HepG2 (cell line): ENCODE measurements at regions not wholly inside any gene's neighbourhood (a gene's known extent, or its start where the extent isn't known, plus 50 kb on each side); places are given as distances from the start of the nearest gene placed in this dataset.

Source experiments
- ATAC-seq: fragments of 200-7000 bp; cut with Tn5 transposase; 3 replicates; pipeline ENCODE4 v1.9.1; 2020; ENCODE audit warnings: mild to moderate bottlenecking, moderate library complexity
- BruUV-seq: library from RNA; stranded (reverse); fragments of 400-500 nt; replicated peaks from 2 replicates; lab custom pipeline; 2021; lab: Mats Ljungman, UMichigan
- CTCF ChIA-PET: fragments of 300-600 bp; formaldehyde crosslinking; extraction: SDS; loops from one replicate; lab custom pipeline; 2021; ENCODE audit warnings: low total read pairs, inconsistent platforms, low intra/inter-chr PET ratio; lab: Yijun Ruan, JAX
- POLR2A ChIA-PET: fragments of 350-600 bp; sonication (Branson Sonifier 250); formaldehyde crosslinking; loops from one replicate; lab custom pipeline; 2020; ENCODE audit warnings: antibody characterized with exemption, inconsistent platforms; lab: Yijun Ruan, JAX
- DNase-seq: peaks from one replicate; pipeline ENCODE4 v3.0.0-alpha.2; 2015; ENCODE audit warnings: low spot score
- FAIRE-seq: peaks from 3 replicates; lab custom pipeline; 2011; peaks lifted over from hg19 to GRCh38; lab: Jason Lieb, UNC
- H2AFZ ChIP-seq: one replicate; pipeline ENCODE4 v1.6.1; 2011; ENCODE audit warnings: low read length, inconsistent platforms
- H3K27ac ChIP-seq: fragments of 300-600 bp; 3 replicates; pipeline ENCODE4 v1.8.0; 2011; ENCODE audit warnings: mixed run types, mild to moderate bottlenecking, mixed read lengths, low read length, inconsistent platforms; ENCODE audit not compliant: insufficient read depth; ENCODE audit errors: extremely low read length
- H3K27me3 ChIP-seq, 2 experiments: fragments of 200-600 bp in 1 of 2; 2 replicates in 1 of 2; 3 replicates in 1 of 2; pipeline versions ENCODE4 v1.6.0 to v1.8.0; 2011; ENCODE audit warnings: low read length in 2 of 2, mild to moderate bottlenecking in 2 of 2, moderate library complexity in 2 of 2, inconsistent platforms in 1 of 2; ENCODE audit not compliant: insufficient read depth in 2 of 2, control insufficient read depth in 1 of 2
- H3K36me3 ChIP-seq, 2 experiments: fragments of 200-600 bp in 1 of 2; replicated peaks in 1 of 2; 2 replicates in 1 of 2; 3 replicates in 1 of 2; pipeline versions ENCODE4 v1.5.1 to v1.8.0; 2011; ENCODE audit warnings: low read length in 2 of 2, inconsistent platforms in 1 of 2; ENCODE audit not compliant: insufficient read depth in 2 of 2, control insufficient read depth in 1 of 2
- H3K4me1 ChIP-seq: 2 replicates; pipeline ENCODE4 v1.5.1; 2012; ENCODE audit warnings: low read length, inconsistent platforms; ENCODE audit not compliant: insufficient read depth
- H3K4me2 ChIP-seq: 2 replicates; pipeline ENCODE4 v1.6.0; 2011; ENCODE audit warnings: low read depth, low read length, inconsistent platforms
- H3K4me3 ChIP-seq, 3 experiments: fragments of 200-600 bp in 1 of 3; sonication (generic), shearing (Covaris generic) in 1 of 3; replicated peaks in 1 of 3; 2 replicates each; pipeline ENCODE4 v1.5.1; 2011 to 2016; ENCODE audit warnings: low read length in 3 of 3, inconsistent platforms in 2 of 3, low read depth in 2 of 3, mild to moderate bottlenecking in 2 of 3, control low read depth in 1 of 3, mixed read lengths in 1 of 3; ENCODE audit not compliant: insufficient read depth in 1 of 3
- H3K79me2 ChIP-seq: one replicate; pipeline ENCODE4 v1.6.1; 2011; ENCODE audit warnings: low read length, inconsistent platforms; ENCODE audit not compliant: insufficient read depth
- H3K9ac ChIP-seq: 2 replicates; pipeline ENCODE4 v1.6.0; 2011; ENCODE audit warnings: mild to moderate bottlenecking, low read depth, low read length, inconsistent platforms; ENCODE audit not compliant: insufficient read depth
- H3K9me3 ChIP-seq: 2 replicates; pipeline ENCODE4 v1.5.1; 2012; ENCODE audit warnings: mild to moderate bottlenecking, low read length
- H4K20me1 ChIP-seq: 2 replicates; pipeline ENCODE4 v1.6.0; 2011; ENCODE audit warnings: inconsistent platforms, mild to moderate bottlenecking, low read length, moderate library complexity; ENCODE audit not compliant: insufficient read depth
- ARID5B ChIP-seq: IDR thresholded peaks from 2 replicates; pipeline ENCODE4 v1.4.0; 2020; ENCODE audit warnings: mild to moderate bottlenecking, missing genetic modification reagents
- ARNT ChIP-seq: fragments of 450-650 bp; IDR thresholded peaks from 2 replicates; pipeline ENCODE4 v1.6.1; 2017
- HOXA7 ChIP-seq: sonication (generic); formaldehyde crosslinking; IDR thresholded peaks from 2 replicates; pipeline ENCODE4 v1.8.1; 2022; ENCODE audit warnings: mild to moderate bottlenecking, missing genetic modification reagents, moderate library complexity
- IRX3 ChIP-seq: sonication (generic); formaldehyde crosslinking; IDR thresholded peaks from 2 replicates; pipeline ENCODE4 v1.8.1; 2023; ENCODE audit warnings: mild to moderate bottlenecking, low read depth, missing genetic modification reagents, borderline replicate concordance
- ONECUT2 ChIP-seq: sonication (generic); formaldehyde crosslinking; IDR thresholded peaks from 2 replicates; pipeline ENCODE4 v1.4.0; 2020; ENCODE audit warnings: missing genetic modification reagents
- SIN3A ChIP-seq: IDR thresholded peaks from 2 replicates; pipeline ENCODE4 v1.6.1; 2011; ENCODE audit warnings: low read depth, mild to moderate bottlenecking, control low read depth, low read length, borderline replicate concordance
- ZFP41 ChIP-seq: sonication (generic); formaldehyde crosslinking; IDR thresholded peaks from 2 replicates; pipeline ENCODE4 v1.4.0; 2020; ENCODE audit warnings: mild to moderate bottlenecking, missing genetic modification reagents, borderline replicate concordance
- ZKSCAN8 ChIP-seq: IDR thresholded peaks from 2 replicates; pipeline ENCODE4 v1.6.1; 2016; ENCODE audit warnings: borderline replicate concordance, missing genetic modification reagents, missing compliant biosample characterization
- ZMAT3 ChIP-seq: sonication (generic); formaldehyde crosslinking; conservative IDR thresholded peaks from 2 replicates; pipeline ENCODE4 v1.7.0; 2021; ENCODE audit warnings: missing genetic modification reagents
- ZNF274 ChIP-seq: sonication (generic); formaldehyde crosslinking; IDR thresholded peaks from 2 replicates; pipeline ENCODE4 v1.5.1; 2020; ENCODE audit warnings: mild to moderate bottlenecking, missing genetic modification reagents
- ZNF414 ChIP-seq: sonication (generic); formaldehyde crosslinking; IDR thresholded peaks from 2 replicates; pipeline ENCODE4 v1.5.0; 2020; ENCODE audit warnings: missing genetic modification reagents
- ZNF816 ChIP-seq: sonication (generic); formaldehyde crosslinking; IDR thresholded peaks from 2 replicates; pipeline ENCODE4 v1.8.0; 2022; ENCODE audit warnings: missing genetic modification reagents, mild to moderate bottlenecking, borderline replicate concordance
- ZNF83 ChIP-seq: sonication (generic); formaldehyde crosslinking; IDR thresholded peaks from 2 replicates; pipeline ENCODE4 v1.4.0; 2020; ENCODE audit warnings: missing genetic modification reagents, mild to moderate bottlenecking, borderline replicate concordance
- ZNF850 ChIP-seq: sonication (generic); formaldehyde crosslinking; conservative IDR thresholded peaks from 2 replicates; pipeline ENCODE4 v1.9.0; 2021; ENCODE audit warnings: mild to moderate bottlenecking, missing genetic modification reagents
- WGBS: methylation state at CpG from one replicate; pipeline ENCODE4 v1.1.6; 2017; ENCODE audit warnings: low lambda C conversion rate; 5-methylcytosine and 5-hydroxymethylcytosine counted together
- in situ Hi-C: cut with HindIII; loops from 2 replicates; pipeline ENCODE4 v1.10.0; 2017; ENCODE audit warnings: low pct_unique_long_range_greater_than_20kb; ENCODE audit not compliant: extremely low pct_ligation_motif_present
- intact Hi-C: fragments of 100-400 bp; cut with micrococcal nuclease; formaldehyde crosslinking; loops from one replicate; pipeline ENCODE4 v1.10.0; 2022; ENCODE audit not compliant: unreplicated experiment
- TF ChIP-seq, protein P1 (sequence below): sonication (generic); formaldehyde crosslinking; IDR thresholded peaks from 2 replicates; pipeline ENCODE4 v1.4.0; 2020; ENCODE audit warnings: missing genetic modification reagents, mild to moderate bottlenecking, borderline replicate concordance

DNA sequence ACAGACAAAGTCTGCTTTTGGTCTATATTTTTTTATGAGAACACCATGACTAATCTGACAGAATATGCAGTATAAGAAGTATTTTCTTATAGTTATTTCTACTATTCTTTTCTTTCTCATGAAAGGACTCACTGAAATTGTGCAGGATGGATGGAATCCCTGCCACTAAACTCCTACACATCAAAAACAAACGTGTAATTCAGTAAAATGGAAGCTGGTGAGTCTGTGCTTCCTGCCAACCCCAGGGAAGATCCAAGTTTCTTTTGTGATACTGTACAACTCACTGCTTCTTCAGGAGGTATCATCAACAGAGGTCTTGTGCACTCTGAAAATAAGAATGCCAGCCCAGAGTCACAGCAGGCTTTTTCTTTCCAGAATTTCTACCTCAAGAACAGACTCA lies 241.2 kb downstream of the MRPL39 start (continued):
- TF ChIP-seq ZFP41, result no peak
- TF ChIP-seq ZNF816 (CRISPR knock-in tag), result no peak
- no peak for TF ChIP-seq SIN3A
- TF ChIP-seq, protein P1, sequence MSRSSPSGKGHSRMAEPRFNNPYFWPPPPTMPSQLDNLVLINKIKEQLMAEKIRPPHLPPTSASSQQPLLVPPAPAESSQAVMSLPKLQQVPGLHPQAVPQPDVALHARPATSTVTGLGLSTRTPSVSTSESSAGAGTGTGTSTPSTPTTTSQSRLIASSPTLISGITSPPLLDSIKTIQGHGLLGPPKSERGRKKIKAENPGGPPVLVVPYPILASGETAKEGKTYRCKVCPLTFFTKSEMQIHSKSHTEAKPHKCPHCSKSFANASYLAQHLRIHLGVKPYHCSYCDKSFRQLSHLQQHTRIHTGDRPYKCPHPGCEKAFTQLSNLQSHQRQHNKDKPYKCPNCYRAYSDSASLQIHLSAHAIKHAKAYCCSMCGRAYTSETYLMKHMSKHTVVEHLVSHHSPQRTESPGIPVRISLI (CRISPR knock-in tag), result no peak
- no peak for TF ChIP-seq ARNT
- TF ChIP-seq IRX3 (CRISPR knock-in tag), result no peak
- no peak for TF ChIP-seq ZNF850 (CRISPR knock-in tag)
- TF ChIP-seq ZKSCAN8 (CRISPR knock-in tag), result no peak
- TF ChIP-seq ONECUT2, result no peak
- TF ChIP-seq, all 625 proteins: peak for 0

GRCh38 chr21:25362375-25363267 lies 244.7 kb downstream of the MRPL39 start:
- Histone ChIP-seq H3K4me2 (no peak overlapping the region), H3K36me3 (no peaks in the 10 kb centered on the region), H3K27ac (no peak overlapping the region), H3K27me3 (no peaks in the 10 kb centered on the region), H3K79me2 (no peaks in the 10 kb centered on the region), H3K9ac (no peak overlapping the region), H2AFZ (no peak overlapping the region), H4K20me1 (no peaks in the 10 kb centered on the region), H3K4me3 (no peak overlapping the region), H3K4me1 (no peaks in the 10 kb centered on the region), H3K9me3 (peaks cover 44% of the 10 kb centered on the region)
- no TSS peak for BruUV-seq
- ChIA-PET CTCF (no interaction called here), POLR2A (no interaction called here)
- 6% methylated on average over 10 of the region's 15 CpGs for WGBS
- ATAC-seq, result no peak
- no peak for FAIRE-seq
- DNase-seq, result no peak
- in situ Hi-C loops, result no loop called here
- intact Hi-C loops, result no loop called here
- no peak for TF ChIP-seq ZMAT3 (CRISPR knock-in tag)
- no peak for TF ChIP-seq ZNF274 (CRISPR knock-in tag)
- no peak for TF ChIP-seq ARID5B (CRISPR knock-in tag)
- no peak for TF ChIP-seq ZNF414 (CRISPR knock-in tag)
- no peak for TF ChIP-seq ZNF83 (CRISPR knock-in tag)
- TF ChIP-seq HOXA7 (CRISPR knock-in tag), result no peak
